Thyroid gland (tissue), 4 donors: ENCODE measurements at regions not wholly inside any gene's neighbourhood (a gene's known extent, or its start where the extent isn't known, plus 50 kb on each side); places are given as distances from the start of the nearest gene placed in this dataset.

Experiments used
- CTCF ChIP-seq, 6 experiments: fragments of 200-600 bp in 3 of 6; fragments of 450-650 bp in 3 of 6; sonication (generic) in 3 of 6; IDR thresholded peaks; one replicate each; pipeline ENCODE4 v1.5.1; 2016 to 2019; ENCODE audit warnings: antibody characterized with exemption in 6 of 6, mild to moderate bottlenecking in 2 of 6, inconsistent platforms in 1 of 6, moderate library complexity in 1 of 6
- POLR2A ChIP-seq, 2 donors: fragments of 450-650 bp; IDR thresholded peaks; one replicate each; pipeline ENCODE4 v1.6.1; 2017; ENCODE audit warnings: antibody characterized with exemption in 2 of 2, mild to moderate bottlenecking in 2 of 2, moderate library complexity in 1 of 2

- no peak for TF ChIP-seq CTCF (IDR thresholded peaks at IDR 0.05)
- TF ChIP-seq POLR2A (IDR thresholded peaks at IDR 0.05) = no peak
Measured at GRCh38 chr3:161821591-161821990, 325.0 kb downstream of the OTOL1 start.
